WTC11 (cell line): ENCODE measurements at regions not wholly inside any gene's neighbourhood (a gene's known extent, or its start where the extent isn't known, plus 50 kb on each side); places are given as distances from the start of the nearest gene placed in this dataset.
A peak's percentile ranks its signal among the peaks of the same experiment; 100 is the strongest.

Source experiments
- ATAC-seq: fragments of 200-7000 bp; cut with Tn5 transposase; 2 replicates; pipeline ENCODE4 v1.10.0; 2021; ENCODE audit warnings: mild to moderate bottlenecking, moderate library complexity
- CTCF ChIA-PET: fragments of 300-600 bp; sonication (Branson Sonifier 250); formaldehyde crosslinking; loops from one replicate; lab custom pipeline; 2021; ENCODE audit warnings: antibody characterized with exemption; lab: Charles Lee
- POLR2A ChIA-PET: fragments of 350-600 bp; sonication (Branson Sonifier 250); formaldehyde crosslinking; loops from one replicate; lab custom pipeline; 2021; ENCODE audit warnings: antibody characterized with exemption; lab: Charles Lee
- DNase-seq: peaks from one replicate; pipeline ENCODE4 v3.0.0; 2021; ENCODE audit warnings: low spot score
- H3K27ac Mint-ChIP-seq: 2 replicates; pipeline ENCODE4 v1.8.0; 2021; ENCODE audit warnings: mixed read lengths
- H3K27me3 Mint-ChIP-seq: 2 replicates; pipeline ENCODE4 v1.8.0; 2021; ENCODE audit warnings: low read depth, mild to moderate bottlenecking, moderate library complexity, mixed read lengths
- H3K36me3 Mint-ChIP-seq: 2 replicates; pipeline ENCODE4 v1.8.0; 2021; ENCODE audit warnings: mixed read lengths
- H3K4me1 Mint-ChIP-seq: 2 replicates; pipeline ENCODE4 v1.8.0; 2022; ENCODE audit warnings: mixed read lengths
- H3K4me3 Mint-ChIP-seq: 2 replicates; pipeline ENCODE4 v1.8.0; 2021; ENCODE audit warnings: mild to moderate bottlenecking, moderate library complexity, mixed read lengths
- H3K9me3 Mint-ChIP-seq: 2 replicates; pipeline ENCODE4 v1.8.0; 2021; ENCODE audit warnings: mixed read lengths
- FOXP1 ChIP-seq: sonication (generic); formaldehyde crosslinking; IDR thresholded peaks from 2 replicates; pipeline ENCODE4 v1.8.0; 2022; ENCODE audit warnings: missing genetic modification reagents, mild to moderate bottlenecking, moderate library complexity, borderline replicate concordance
- IRF2 ChIP-seq: sonication (generic); formaldehyde crosslinking; IDR thresholded peaks from 2 replicates; pipeline ENCODE4 v1.8.0; 2022; ENCODE audit warnings: low read depth, missing genetic modification reagents, borderline replicate concordance
- MXD4 ChIP-seq: fragments of 250-450 bp; sonication (Bioruptor Pico); IDR thresholded peaks from 2 replicates; pipeline ENCODE4 v1.8.0; 2021; ENCODE audit warnings: mild to moderate bottlenecking, moderate library complexity, borderline replicate concordance
- NFATC4 ChIP-seq: fragments of 250-450 bp; sonication (Bioruptor Pico); IDR thresholded peaks from 2 replicates; pipeline ENCODE4 v1.9.0; 2021; ENCODE audit warnings: mild to moderate bottlenecking
- NR1H2 ChIP-seq: sonication (generic); formaldehyde crosslinking; IDR thresholded peaks from 2 replicates; pipeline ENCODE4 v1.9.0; 2021; ENCODE audit warnings: mild to moderate bottlenecking, moderate library complexity, missing genetic modification reagents
- NR3C1 ChIP-seq: sonication (generic); formaldehyde crosslinking; conservative IDR thresholded peaks from 2 replicates; pipeline ENCODE4 v1.8.1; 2023; ENCODE audit warnings: low read depth, mild to moderate bottlenecking, missing genetic modification reagents
- OVOL2 ChIP-seq: fragments of 250-450 bp; sonication (Bioruptor Pico); IDR thresholded peaks from 2 replicates; pipeline ENCODE4 v1.9.0; 2021; ENCODE audit warnings: mild to moderate bottlenecking, borderline replicate concordance
- PRDM15 ChIP-seq: sonication (generic); formaldehyde crosslinking; IDR thresholded peaks from 2 replicates; pipeline ENCODE4 v1.8.0; 2022; ENCODE audit warnings: missing genetic modification reagents
- RELA ChIP-seq: sonication (generic); formaldehyde crosslinking; IDR thresholded peaks from 2 replicates; pipeline ENCODE4 v1.8.1; 2022; ENCODE audit warnings: missing genetic modification reagents, mild to moderate bottlenecking, borderline replicate concordance
- ZBTB43 ChIP-seq: sonication (generic); formaldehyde crosslinking; IDR thresholded peaks from 2 replicates; pipeline ENCODE4 v1.8.1; 2023; ENCODE audit warnings: mild to moderate bottlenecking, missing genetic modification reagents
- ZNF396 ChIP-seq: fragments of 250-450 bp; sonication (Bioruptor Pico); IDR thresholded peaks from 2 replicates; pipeline ENCODE4 v1.8.0; 2021; ENCODE audit warnings: mild to moderate bottlenecking, moderate library complexity, borderline replicate concordance
- ZNF416 ChIP-seq: fragments of 250-450 bp; sonication (Bioruptor Pico); IDR thresholded peaks from 2 replicates; pipeline ENCODE4 v1.9.0; 2021; ENCODE audit warnings: mild to moderate bottlenecking, inconsistent platforms
- ZNF512 ChIP-seq: sonication (generic); formaldehyde crosslinking; IDR thresholded peaks from 2 replicates; pipeline ENCODE4 v1.8.1; 2022; ENCODE audit warnings: missing genetic modification reagents, borderline replicate concordance
- ZNF532 ChIP-seq: fragments of 250-450 bp; sonication (Bioruptor Pico); IDR thresholded peaks from 2 replicates; pipeline ENCODE4 v1.9.0; 2021; ENCODE audit warnings: mild to moderate bottlenecking, borderline replicate concordance
- TF ChIP-seq, protein P1 (sequence below): sonication (generic); formaldehyde crosslinking; IDR thresholded peaks from 2 replicates; pipeline ENCODE4 v1.8.1; 2023; ENCODE audit warnings: mild to moderate bottlenecking, missing genetic modification reagents, borderline replicate concordance

DNA sequence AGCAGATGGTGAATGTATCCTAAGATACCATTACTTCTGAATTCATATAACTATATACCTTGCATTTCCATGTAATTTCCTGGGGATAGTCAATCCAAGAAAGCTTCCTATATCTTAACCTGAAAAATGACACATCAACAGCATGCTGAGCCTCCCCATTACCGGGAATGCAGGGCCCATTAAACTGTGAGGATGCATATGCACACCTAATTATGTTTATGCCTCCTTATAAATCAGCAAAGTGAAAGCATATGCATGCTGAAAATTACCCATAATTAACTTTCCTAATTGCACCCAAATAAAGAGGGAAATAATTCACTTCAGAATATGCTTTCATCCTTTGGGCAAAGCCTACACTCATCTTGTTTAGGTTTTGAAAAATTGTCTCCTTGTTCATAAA, 663.0 kb downstream of the KCNA4 start:
- ChIA-PET CTCF (no interaction called here), POLR2A (no interaction called here)
- Mint-ChIP-seq H3K27ac (no peak overlapping the region), H3K9me3 (peaks cover 19% of the 10 kb centered on the region), H3K4me1 (peaks cover 34% of the 10 kb centered on the region), H3K4me3 (no peak overlapping the region)
- ATAC-seq, result no peak
- TF ChIP-seq IRF2 (CRISPR knock-in tag), result no peak
- TF ChIP-seq ZNF396 (CRISPR knock-in tag), result no peak
- no peak for TF ChIP-seq OVOL2
- TF ChIP-seq, protein P1, sequence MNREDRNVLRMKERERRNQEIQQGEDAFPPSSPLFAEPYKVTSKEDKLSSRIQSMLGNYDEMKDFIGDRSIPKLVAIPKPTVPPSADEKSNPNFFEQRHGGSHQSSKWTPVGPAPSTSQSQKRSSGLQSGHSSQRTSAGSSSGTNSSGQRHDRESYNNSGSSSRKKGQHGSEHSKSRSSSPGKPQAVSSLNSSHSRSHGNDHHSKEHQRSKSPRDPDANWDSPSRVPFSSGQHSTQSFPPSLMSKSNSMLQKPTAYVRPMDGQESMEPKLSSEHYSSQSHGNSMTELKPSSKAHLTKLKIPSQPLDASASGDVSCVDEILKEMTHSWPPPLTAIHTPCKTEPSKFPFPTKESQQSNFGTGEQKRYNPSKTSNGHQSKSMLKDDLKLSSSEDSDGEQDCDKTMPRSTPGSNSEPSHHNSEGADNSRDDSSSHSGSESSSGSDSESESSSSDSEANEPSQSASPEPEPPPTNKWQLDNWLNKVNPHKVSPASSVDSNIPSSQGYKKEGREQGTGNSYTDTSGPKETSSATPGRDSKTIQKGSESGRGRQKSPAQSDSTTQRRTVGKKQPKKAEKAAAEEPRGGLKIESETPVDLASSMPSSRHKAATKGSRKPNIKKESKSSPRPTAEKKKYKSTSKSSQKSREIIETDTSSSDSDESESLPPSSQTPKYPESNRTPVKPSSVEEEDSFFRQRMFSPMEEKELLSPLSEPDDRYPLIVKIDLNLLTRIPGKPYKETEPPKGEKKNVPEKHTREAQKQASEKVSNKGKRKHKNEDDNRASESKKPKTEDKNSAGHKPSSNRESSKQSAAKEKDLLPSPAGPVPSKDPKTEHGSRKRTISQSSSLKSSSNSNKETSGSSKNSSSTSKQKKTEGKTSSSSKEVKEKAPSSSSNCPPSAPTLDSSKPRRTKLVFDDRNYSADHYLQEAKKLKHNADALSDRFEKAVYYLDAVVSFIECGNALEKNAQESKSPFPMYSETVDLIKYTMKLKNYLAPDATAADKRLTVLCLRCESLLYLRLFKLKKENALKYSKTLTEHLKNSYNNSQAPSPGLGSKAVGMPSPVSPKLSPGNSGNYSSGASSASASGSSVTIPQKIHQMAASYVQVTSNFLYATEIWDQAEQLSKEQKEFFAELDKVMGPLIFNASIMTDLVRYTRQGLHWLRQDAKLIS, result no peak
- TF ChIP-seq NFATC4, result no peak
- no peak for TF ChIP-seq ZNF532
- TF ChIP-seq ZNF512 (CRISPR knock-in tag), result no peak
- TF ChIP-seq RELA (CRISPR knock-in tag), result no peak
- TF ChIP-seq ZNF416 (CRISPR knock-in tag), result no peak
- TF ChIP-seq NR1H2 (CRISPR knock-in tag), result no peak
- TF ChIP-seq, all 79 proteins: peak for 0
- Mint-ChIP-seq H3K27me3 (peaks cover 34% of the 10 kb centered on the region), H3K36me3 (peaks cover 6% of the 10 kb centered on the region; the same call in 1 of the 2 replicates)
- DNase-seq, result no peak

- H3K9me3 Mint-ChIP-seq, result peaks cover 19% of the 10 kb centered on the region
- peak; percentile 96 for ATAC-seq
- no peak overlapping the region for H3K27ac Mint-ChIP-seq
- CTCF ChIA-PET, result interaction anchor here (1.6 kb wide), 1 partner anchor 9 kb away, joined by 12 read pairs; no protein-coding TSS in a partner anchor
- peaks cover 34% of the 10 kb centered on the region for H3K4me1 Mint-ChIP-seq
- POLR2A ChIA-PET, result no interaction called here
- H3K4me3 Mint-ChIP-seq, result no peak overlapping the region; the same call in 1 of the 2 replicates
- peak; percentile 26 for DNase-seq
- peaks cover 19% of the 10 kb centered on the region for H3K27me3 Mint-ChIP-seq
- peaks cover 6% of the 10 kb centered on the region; the same call in 1 of the 2 replicates for H3K36me3 Mint-ChIP-seq
- TF ChIP-seq FOXP1 (CRISPR knock-in tag) (no peak), NR3C1 (CRISPR knock-in tag) (no peak), PRDM15 (no peak), ZNF416 (CRISPR knock-in tag) (no peak), MXD4 (CRISPR knock-in tag) (no peak), ZBTB43 (no peak)
- TF ChIP-seq, protein P1, result no peak
These were observed 664.5 kb downstream of the KCNA4 start for GRCh38 chr11:29352273-29352795.
